ENCODE measurements at regions not wholly inside any gene's neighbourhood (a gene's known extent, or its start where the extent isn't known, plus 50 kb on each side); places are given as distances from the start of the nearest gene placed in this dataset.

GRCh38 chr12:91914701-91915100, 230.9 kb downstream of the BTG1 start:
- Histone ChIP-seq H3K27ac (replicated peaks) (no peak overlapping the region), H3K27me3 (ENCODE audit: insufficient read depth, poor library complexity, severe bottlenecking) (no peaks in the 10 kb centered on the region), H3K4me3 (replicated peaks; ENCODE audit: insufficient read depth, low read length) (no peak overlapping the region)
- TF ChIP-seq POLR2AphosphoS5 (IDR thresholded peaks at IDR 0.05; ENCODE audit: low read depth): no peak
- TF ChIP-seq CTCF (IDR thresholded peaks at IDR 0.05; ENCODE audit: insufficient read depth, low read length): no peak
- no peak for TF ChIP-seq GABPA (IDR thresholded peaks at IDR 0.05; ENCODE audit: low read depth)
- no peak for TF ChIP-seq SPI1 (IDR thresholded peaks at IDR 0.05; ENCODE audit: borderline replicate concordance, low read depth)
- no peak for TF ChIP-seq REST (IDR thresholded peaks at IDR 0.05; ENCODE audit: insufficient replicate concordance, low read depth)
- no peak for DNase-seq (ENCODE audit: low read depth in 1 of 2, low spot score in 1 of 2)

- DNase-seq (ENCODE audit: low read depth in 1 of 2, low spot score in 1 of 2): no peak
- TF ChIP-seq POLR2AphosphoS5 (IDR thresholded peaks at IDR 0.05; ENCODE audit: low read depth) (no peak), CTCF (IDR thresholded peaks at IDR 0.05; ENCODE audit: insufficient read depth, low read length) (no peak), SPI1 (IDR thresholded peaks at IDR 0.05; ENCODE audit: borderline replicate concordance, low read depth) (no peak), REST (IDR thresholded peaks at IDR 0.05; ENCODE audit: insufficient replicate concordance, low read depth) (no peak), GABPA (IDR thresholded peaks at IDR 0.05; ENCODE audit: low read depth) (no peak)
- Histone ChIP-seq H3K4me3 (replicated peaks; ENCODE audit: insufficient read depth, low read length) (no peak overlapping the region), H3K27ac (replicated peaks) (no peak overlapping the region), H3K27me3 (ENCODE audit: insufficient read depth, poor library complexity, severe bottlenecking) (no peaks in the 10 kb centered on the region)
Measured at GRCh38 chr12:91913651-91914050, 232.0 kb downstream of the BTG1 start.

DNA sequence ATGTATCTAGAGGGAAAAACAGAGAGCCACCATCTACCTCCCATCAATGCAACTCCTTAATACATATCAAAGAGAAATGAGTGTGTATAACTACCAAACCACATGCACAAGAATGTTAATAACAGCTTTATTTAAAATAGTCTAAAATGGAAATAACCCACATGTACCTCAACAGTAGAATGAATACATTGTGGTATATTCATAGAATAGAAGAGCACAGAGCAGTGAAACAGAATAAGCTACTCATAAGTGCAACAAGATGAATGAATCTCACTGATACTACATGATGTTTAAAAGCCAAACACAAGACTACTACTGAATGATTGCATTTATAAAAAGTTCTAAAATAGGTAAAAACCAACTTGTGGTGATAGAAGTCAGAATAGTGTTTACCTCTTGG, 232.5 kb downstream of the BTG1 start:
- Histone ChIP-seq H3K4me3 (replicated peaks; ENCODE audit: insufficient read depth, low read length) (no peak overlapping the region), H3K27ac (replicated peaks) (no peak overlapping the region), H3K27me3 (ENCODE audit: insufficient read depth, poor library complexity, severe bottlenecking) (no peaks in the 10 kb centered on the region)
- DNase-seq (ENCODE audit: low read depth in 1 of 2, low spot score in 1 of 2): no peak
- no peak for TF ChIP-seq CTCF (IDR thresholded peaks at IDR 0.05; ENCODE audit: insufficient read depth, low read length)
- no peak for TF ChIP-seq GABPA (IDR thresholded peaks at IDR 0.05; ENCODE audit: low read depth)
- TF ChIP-seq SPI1 (IDR thresholded peaks at IDR 0.05; ENCODE audit: borderline replicate concordance, low read depth): no peak
- no peak for TF ChIP-seq POLR2AphosphoS5 (IDR thresholded peaks at IDR 0.05; ENCODE audit: low read depth)
- no peak for TF ChIP-seq REST (IDR thresholded peaks at IDR 0.05; ENCODE audit: insufficient replicate concordance, low read depth)
